Activated B cell treated with CpG ODN at 0.5 μM for 24 hours (primary cell): ENCODE measurements at regions not wholly inside any gene's neighbourhood (a gene's known extent, or its start where the extent isn't known, plus 50 kb on each side); places are given as distances from the start of the nearest gene placed in this dataset.

Source experiments
- ATAC-seq: fragments of 200-7000 bp; cut with Tn5 transposase; one replicate; pipeline ENCODE4 v1.10.0; 2021; ENCODE audit warnings: low read depth, mild to moderate bottlenecking, moderate library complexity
- CTCF ChIA-PET: fragments of 350-600 bp; sonication (Branson Sonifier 250); formaldehyde crosslinking; loops from one replicate; lab custom pipeline; 2021; ENCODE audit warnings: antibody characterized with exemption; lab: Charles Lee
- POLR2A ChIA-PET: fragments of 350-600 bp; sonication (Branson Sonifier 250); formaldehyde crosslinking; loops from one replicate; lab custom pipeline; 2021; ENCODE audit warnings: antibody characterized with exemption; lab: Charles Lee
- DNase-seq: peaks from one replicate; pipeline ENCODE4 v3.0.0; 2022
- H3K27ac Mint-ChIP-seq: one replicate; pipeline ENCODE4 v1.8.0; 2020; ENCODE audit warnings: mixed read lengths
- H3K27me3 Mint-ChIP-seq: one replicate; pipeline ENCODE4 v1.8.0; 2021; ENCODE audit warnings: mixed read lengths
- H3K36me3 Mint-ChIP-seq: one replicate; pipeline ENCODE4 v1.8.0; 2021; ENCODE audit warnings: low read depth, mixed read lengths
- H3K4me1 Mint-ChIP-seq: one replicate; pipeline ENCODE4 v1.8.0; 2021; ENCODE audit warnings: mixed read lengths
- H3K4me3 Mint-ChIP-seq: one replicate; pipeline ENCODE4 v1.8.0; 2020; ENCODE audit warnings: mild to moderate bottlenecking, mixed read lengths
- H3K9me3 Mint-ChIP-seq: one replicate; pipeline ENCODE4 v1.8.0; 2020; ENCODE audit warnings: mixed read lengths
- intact Hi-C: fragments of 100-400 bp; cut with micrococcal nuclease; formaldehyde crosslinking; loops from one replicate; pipeline ENCODE4 v1.15.1; 2024
- TF ChIP-seq, protein P1 (sequence below): fragments of 200-600 bp; IDR thresholded peaks from one replicate; pipeline ENCODE4 v1.8.0; 2022; ENCODE audit warnings: antibody characterized with exemption, mild to moderate bottlenecking

GRCh38 chr9:27963836-27964235 lies 390.6 kb upstream of the C9orf72 start:
- ChIA-PET POLR2A (no interaction called here), CTCF (no interaction called here)
- Mint-ChIP-seq H3K4me3 (no peak overlapping the region), H3K27ac (no peak overlapping the region), H3K27me3 (no peaks in the 10 kb centered on the region), H3K9me3 (peaks cover 2% of the 10 kb centered on the region), H3K36me3 (no peaks in the 10 kb centered on the region), H3K4me1 (no peaks in the 10 kb centered on the region)
- ATAC-seq (no peak), DNase-seq (no peak)
- intact Hi-C loops = no loop called here
- TF ChIP-seq, protein P1, sequence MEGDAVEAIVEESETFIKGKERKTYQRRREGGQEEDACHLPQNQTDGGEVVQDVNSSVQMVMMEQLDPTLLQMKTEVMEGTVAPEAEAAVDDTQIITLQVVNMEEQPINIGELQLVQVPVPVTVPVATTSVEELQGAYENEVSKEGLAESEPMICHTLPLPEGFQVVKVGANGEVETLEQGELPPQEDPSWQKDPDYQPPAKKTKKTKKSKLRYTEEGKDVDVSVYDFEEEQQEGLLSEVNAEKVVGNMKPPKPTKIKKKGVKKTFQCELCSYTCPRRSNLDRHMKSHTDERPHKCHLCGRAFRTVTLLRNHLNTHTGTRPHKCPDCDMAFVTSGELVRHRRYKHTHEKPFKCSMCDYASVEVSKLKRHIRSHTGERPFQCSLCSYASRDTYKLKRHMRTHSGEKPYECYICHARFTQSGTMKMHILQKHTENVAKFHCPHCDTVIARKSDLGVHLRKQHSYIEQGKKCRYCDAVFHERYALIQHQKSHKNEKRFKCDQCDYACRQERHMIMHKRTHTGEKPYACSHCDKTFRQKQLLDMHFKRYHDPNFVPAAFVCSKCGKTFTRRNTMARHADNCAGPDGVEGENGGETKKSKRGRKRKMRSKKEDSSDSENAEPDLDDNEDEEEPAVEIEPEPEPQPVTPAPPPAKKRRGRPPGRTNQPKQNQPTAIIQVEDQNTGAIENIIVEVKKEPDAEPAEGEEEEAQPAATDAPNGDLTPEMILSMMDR = no peak

DNA sequence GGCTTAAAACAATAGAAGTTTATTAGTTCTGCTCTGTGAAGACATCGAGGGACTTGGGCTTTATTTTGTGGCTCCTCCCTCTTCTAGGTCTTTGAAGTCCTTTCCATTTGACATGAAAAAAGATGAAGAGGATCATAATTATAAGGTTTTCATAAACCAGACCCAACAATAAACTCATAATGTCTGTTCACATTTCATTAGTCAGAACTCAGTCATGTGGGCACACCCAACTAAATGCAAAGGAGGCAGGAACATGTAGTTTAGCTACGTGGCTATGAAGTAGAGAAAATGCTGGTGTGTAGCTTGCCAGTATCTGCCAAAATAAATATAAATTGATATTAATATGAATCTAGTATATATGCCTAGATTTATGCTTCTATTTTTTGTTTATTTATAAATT lies 393.9 kb upstream of the C9orf72 start:
- H3K27ac Mint-ChIP-seq = no peak overlapping the region
- H3K27me3 Mint-ChIP-seq = no peaks in the 10 kb centered on the region
- H3K4me1 Mint-ChIP-seq = no peaks in the 10 kb centered on the region
- H3K9me3 Mint-ChIP-seq = peaks cover 2% of the 10 kb centered on the region
- TF ChIP-seq, protein P1 = no peak
- H3K4me3 Mint-ChIP-seq = no peak overlapping the region
- intact Hi-C loops = no loop called here
- no peak for DNase-seq
- CTCF ChIA-PET = no interaction called here
- POLR2A ChIA-PET = no interaction called here
- no peak for ATAC-seq
- H3K36me3 Mint-ChIP-seq = no peaks in the 10 kb centered on the region

- CTCF ChIA-PET = no interaction called here
- H3K27ac Mint-ChIP-seq = no peak overlapping the region
- no peak overlapping the region for H3K4me3 Mint-ChIP-seq
- TF ChIP-seq, protein P1 = no peak
- no peaks in the 10 kb centered on the region for H3K27me3 Mint-ChIP-seq
- no peak for ATAC-seq
- POLR2A ChIA-PET = no interaction called here
- no peak for DNase-seq
- H3K36me3 Mint-ChIP-seq = no peaks in the 10 kb centered on the region
- intact Hi-C loops = no loop called here
- no peaks in the 10 kb centered on the region for H3K9me3 Mint-ChIP-seq
- H3K4me1 Mint-ChIP-seq = no peaks in the 10 kb centered on the region
Measured at GRCh38 chr9:27977931-27978330, 404.6 kb upstream of the C9orf72 start.

- no peaks in the 10 kb centered on the region for H3K27me3 Mint-ChIP-seq
- H3K27ac Mint-ChIP-seq = no peak overlapping the region
- POLR2A ChIA-PET = no interaction called here
- H3K9me3 Mint-ChIP-seq = no peaks in the 10 kb centered on the region
- H3K4me3 Mint-ChIP-seq = no peak overlapping the region
- TF ChIP-seq, protein P1 = no peak
- no peaks in the 10 kb centered on the region for H3K4me1 Mint-ChIP-seq
- ATAC-seq = no peak
- intact Hi-C loops = loop anchor here (10.0 kb wide), 1 partner anchor 59 kb away; no protein-coding TSS in a partner anchor
- CTCF ChIA-PET = no interaction called here
- H3K36me3 Mint-ChIP-seq = no peaks in the 10 kb centered on the region
- DNase-seq = no peak
Measured at GRCh38 chr9:27985714-27986113, 412.4 kb upstream of the C9orf72 start.

DNA sequence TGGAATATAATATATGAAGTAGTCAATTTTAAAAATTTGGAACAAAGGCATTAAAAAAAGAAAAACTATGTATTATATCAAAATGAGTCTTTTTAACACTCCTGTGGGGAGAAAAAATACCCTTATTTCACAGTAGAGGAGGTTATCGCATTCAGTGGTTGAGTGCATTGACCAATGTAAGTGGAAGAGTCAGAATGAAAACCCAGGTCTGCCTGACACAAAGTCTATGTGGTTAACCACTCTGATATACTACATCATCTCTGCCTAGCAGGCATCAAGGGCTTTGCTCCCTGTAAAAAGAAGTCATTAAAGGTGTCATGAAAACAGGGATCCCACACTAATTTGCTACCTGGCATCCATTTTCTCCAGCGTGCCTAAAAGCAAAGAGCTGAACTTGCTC lies 417.2 kb upstream of the C9orf72 start:
- Mint-ChIP-seq H3K9me3 (no peaks in the 10 kb centered on the region), H3K4me1 (no peaks in the 10 kb centered on the region), H3K27me3 (no peaks in the 10 kb centered on the region), H3K36me3 (no peaks in the 10 kb centered on the region), H3K27ac (no peak overlapping the region), H3K4me3 (no peak overlapping the region)
- ChIA-PET CTCF (no interaction called here), POLR2A (no interaction called here)
- no peak for DNase-seq
- TF ChIP-seq, protein P1 = no peak
- intact Hi-C loops = no loop called here
- no peak for ATAC-seq
